HepG2 (cell line): ENCODE measurements at regions not wholly inside any gene's neighbourhood (a gene's known extent, or its start where the extent isn't known, plus 50 kb on each side); places are given as distances from the start of the nearest gene placed in this dataset.

ENCODE experiments used
- ATAC-seq: fragments of 200-7000 bp; cut with Tn5 transposase; 3 replicates; pipeline ENCODE4 v1.9.1; 2020; ENCODE audit warnings: mild to moderate bottlenecking, moderate library complexity
- BruUV-seq: library from RNA; stranded (reverse); fragments of 400-500 nt; replicated peaks from 2 replicates; lab custom pipeline; 2021; lab: Mats Ljungman, UMichigan
- CTCF ChIA-PET: fragments of 300-600 bp; formaldehyde crosslinking; extraction: SDS; loops from one replicate; lab custom pipeline; 2021; ENCODE audit warnings: low total read pairs, inconsistent platforms, low intra/inter-chr PET ratio; lab: Yijun Ruan, JAX
- POLR2A ChIA-PET: fragments of 350-600 bp; sonication (Branson Sonifier 250); formaldehyde crosslinking; loops from one replicate; lab custom pipeline; 2020; ENCODE audit warnings: antibody characterized with exemption, inconsistent platforms; lab: Yijun Ruan, JAX
- DNase-seq: peaks from one replicate; pipeline ENCODE4 v3.0.0-alpha.2; 2015; ENCODE audit warnings: low spot score
- FAIRE-seq: peaks from 3 replicates; lab custom pipeline; 2011; peaks lifted over from hg19 to GRCh38; lab: Jason Lieb, UNC
- H2AFZ ChIP-seq: one replicate; pipeline ENCODE4 v1.6.1; 2011; ENCODE audit warnings: low read length, inconsistent platforms
- H3K27ac ChIP-seq: fragments of 300-600 bp; 3 replicates; pipeline ENCODE4 v1.8.0; 2011; ENCODE audit warnings: mixed run types, mild to moderate bottlenecking, mixed read lengths, low read length, inconsistent platforms; ENCODE audit not compliant: insufficient read depth; ENCODE audit errors: extremely low read length
- H3K27me3 ChIP-seq, 2 experiments: fragments of 200-600 bp in 1 of 2; 2 replicates in 1 of 2; 3 replicates in 1 of 2; pipeline versions ENCODE4 v1.6.0 to v1.8.0; 2011; ENCODE audit warnings: low read length in 2 of 2, mild to moderate bottlenecking in 2 of 2, moderate library complexity in 2 of 2, inconsistent platforms in 1 of 2; ENCODE audit not compliant: insufficient read depth in 2 of 2, control insufficient read depth in 1 of 2
- H3K36me3 ChIP-seq, 2 experiments: fragments of 200-600 bp in 1 of 2; replicated peaks in 1 of 2; 2 replicates in 1 of 2; 3 replicates in 1 of 2; pipeline versions ENCODE4 v1.5.1 to v1.8.0; 2011; ENCODE audit warnings: low read length in 2 of 2, inconsistent platforms in 1 of 2; ENCODE audit not compliant: insufficient read depth in 2 of 2, control insufficient read depth in 1 of 2
- H3K4me1 ChIP-seq: 2 replicates; pipeline ENCODE4 v1.5.1; 2012; ENCODE audit warnings: low read length, inconsistent platforms; ENCODE audit not compliant: insufficient read depth
- H3K4me2 ChIP-seq: 2 replicates; pipeline ENCODE4 v1.6.0; 2011; ENCODE audit warnings: low read depth, low read length, inconsistent platforms
- H3K4me3 ChIP-seq, 3 experiments: fragments of 200-600 bp in 1 of 3; sonication (generic), shearing (Covaris generic) in 1 of 3; replicated peaks in 1 of 3; 2 replicates each; pipeline ENCODE4 v1.5.1; 2011 to 2016; ENCODE audit warnings: low read length in 3 of 3, inconsistent platforms in 2 of 3, low read depth in 2 of 3, mild to moderate bottlenecking in 2 of 3, control low read depth in 1 of 3, mixed read lengths in 1 of 3; ENCODE audit not compliant: insufficient read depth in 1 of 3
- H3K79me2 ChIP-seq: one replicate; pipeline ENCODE4 v1.6.1; 2011; ENCODE audit warnings: low read length, inconsistent platforms; ENCODE audit not compliant: insufficient read depth
- H3K9ac ChIP-seq: 2 replicates; pipeline ENCODE4 v1.6.0; 2011; ENCODE audit warnings: mild to moderate bottlenecking, low read depth, low read length, inconsistent platforms; ENCODE audit not compliant: insufficient read depth
- H3K9me3 ChIP-seq: 2 replicates; pipeline ENCODE4 v1.5.1; 2012; ENCODE audit warnings: mild to moderate bottlenecking, low read length
- H4K20me1 ChIP-seq: 2 replicates; pipeline ENCODE4 v1.6.0; 2011; ENCODE audit warnings: inconsistent platforms, mild to moderate bottlenecking, low read length, moderate library complexity; ENCODE audit not compliant: insufficient read depth
- CAMTA2 ChIP-seq: sonication (generic); formaldehyde crosslinking; IDR thresholded peaks from 2 replicates; pipeline ENCODE4 v1.4.0; 2020; ENCODE audit warnings: mild to moderate bottlenecking, missing genetic modification reagents, borderline replicate concordance
- CSRNP2 ChIP-seq: sonication (generic); formaldehyde crosslinking; conservative IDR thresholded peaks from 2 replicates; pipeline ENCODE4 v1.8.0; 2022; ENCODE audit warnings: low read depth, missing genetic modification reagents
- DMAP1 ChIP-seq: IDR thresholded peaks from 2 replicates; pipeline ENCODE4 v1.6.1; 2016
- ELF4 ChIP-seq: sonication (generic); formaldehyde crosslinking; IDR thresholded peaks from 2 replicates; pipeline ENCODE4 v1.5.0; 2020; ENCODE audit warnings: missing genetic modification reagents, mild to moderate bottlenecking, moderate library complexity, borderline replicate concordance
- HBP1 ChIP-seq: IDR thresholded peaks from 2 replicates; pipeline ENCODE4 v1.6.1; 2016; ENCODE audit warnings: low read depth, control low read depth
- MIXL1 ChIP-seq: IDR thresholded peaks from 2 replicates; pipeline ENCODE4 v1.6.1; 2016
- SATB2 ChIP-seq: sonication (generic); formaldehyde crosslinking; IDR thresholded peaks from 2 replicates; pipeline ENCODE4 v1.5.0; 2020; ENCODE audit warnings: missing genetic modification reagents
- ZFP36L1 ChIP-seq: sonication (generic); formaldehyde crosslinking; IDR thresholded peaks from 2 replicates; pipeline ENCODE4 v1.8.0; 2022; ENCODE audit warnings: mild to moderate bottlenecking, missing genetic modification reagents, moderate library complexity
- ZFP36L2 ChIP-seq: sonication (generic); formaldehyde crosslinking; IDR thresholded peaks from 2 replicates; pipeline ENCODE4 v1.4.0; 2020; ENCODE audit warnings: missing genetic modification reagents
- ZKSCAN1 ChIP-seq: fragments of 150-350 bp; IDR thresholded peaks from 2 replicates; pipeline ENCODE4 v1.6.1; 2014; ENCODE audit warnings: low read length
- ZKSCAN5 ChIP-seq: sonication (generic); formaldehyde crosslinking; IDR thresholded peaks from 2 replicates; pipeline ENCODE4 v1.5.1; 2020; ENCODE audit warnings: mild to moderate bottlenecking, missing genetic modification reagents
- ZNF430 ChIP-seq: sonication (generic); formaldehyde crosslinking; IDR thresholded peaks from 2 replicates; pipeline ENCODE4 v1.9.0; 2021; ENCODE audit warnings: mild to moderate bottlenecking, missing genetic modification reagents
- ZNF589 ChIP-seq: sonication (generic); formaldehyde crosslinking; conservative IDR thresholded peaks from 2 replicates; pipeline ENCODE4 v1.8.0; 2022; ENCODE audit warnings: mild to moderate bottlenecking, moderate library complexity, missing genetic modification reagents
- ZNF709 ChIP-seq: sonication (generic); formaldehyde crosslinking; IDR thresholded peaks from 2 replicates; pipeline ENCODE4 v1.5.0; 2020; ENCODE audit warnings: mild to moderate bottlenecking, missing genetic modification reagents
- WGBS: methylation state at CpG from one replicate; pipeline ENCODE4 v1.1.6; 2017; ENCODE audit warnings: low lambda C conversion rate; 5-methylcytosine and 5-hydroxymethylcytosine counted together
- in situ Hi-C: cut with HindIII; loops from 2 replicates; pipeline ENCODE4 v1.10.0; 2017; ENCODE audit warnings: low pct_unique_long_range_greater_than_20kb; ENCODE audit not compliant: extremely low pct_ligation_motif_present
- intact Hi-C: fragments of 100-400 bp; cut with micrococcal nuclease; formaldehyde crosslinking; loops from one replicate; pipeline ENCODE4 v1.10.0; 2022; ENCODE audit not compliant: unreplicated experiment
- TF ChIP-seq, protein P1 (sequence below): sonication (generic); formaldehyde crosslinking; IDR thresholded peaks from 2 replicates; pipeline ENCODE4 v1.5.0; 2020; ENCODE audit warnings: missing genetic modification reagents
- TF ChIP-seq, protein P2 (sequence below), 2 experiments: sonication (generic) in 1 of 2; formaldehyde crosslinking in 1 of 2; IDR thresholded peaks; 2 replicates each; pipeline versions ENCODE4 v1.6.1 to v1.9.0; 2014 to 2022; ENCODE audit warnings: antibody characterized with exemption in 1 of 2, borderline replicate concordance in 1 of 2, inconsistent platforms in 1 of 2, low read depth in 1 of 2, missing genetic modification reagents in 1 of 2

DNA sequence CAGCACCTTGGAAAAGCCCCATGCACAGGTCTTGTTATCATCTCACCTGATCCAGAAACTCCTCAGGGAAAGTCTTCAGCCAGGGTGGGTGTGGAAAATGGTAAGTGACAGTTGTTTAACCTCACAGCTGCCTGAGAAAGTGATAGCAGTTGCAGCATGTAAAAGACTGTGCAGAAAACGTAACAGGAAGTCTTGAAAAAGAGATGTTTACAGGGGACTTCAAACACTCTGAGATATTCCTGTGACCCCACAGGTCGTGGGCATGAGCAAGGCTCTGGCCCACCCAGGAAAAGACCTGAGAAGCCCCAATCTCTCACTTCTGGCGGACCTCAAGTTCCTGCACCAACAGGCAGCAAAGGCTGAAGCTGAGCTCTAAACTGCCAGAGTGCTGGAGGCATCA, 826.9 kb downstream of the UQCRFS1 start:
- Histone ChIP-seq H2AFZ (no peak overlapping the region), H3K9me3 (peaks cover 91% of the 10 kb centered on the region), H3K79me2 (no peaks in the 10 kb centered on the region), H4K20me1 (no peaks in the 10 kb centered on the region), H3K27me3 (no peaks in the 10 kb centered on the region), H3K4me2 (no peak overlapping the region), H3K36me3 (no peaks in the 10 kb centered on the region), H3K4me1 (no peaks in the 10 kb centered on the region), H3K9ac (no peak overlapping the region), H3K27ac (no peak overlapping the region), H3K4me3 (no peak overlapping the region)
- intact Hi-C loops (no loop called here), in situ Hi-C loops (no loop called here)
- ATAC-seq (no peak), FAIRE-seq (no peak), DNase-seq (no peak)
- BruUV-seq: no TSS peak
- 0% methylated on average over 3 of the region's 3 CpGs for whole genome bisulfite sequencing
- ChIA-PET CTCF (no interaction called here), POLR2A (no interaction called here)
- TF ChIP-seq ZNF430 (CRISPR knock-in tag) (no peak), CSRNP2 (CRISPR knock-in tag) (no peak), ZNF589 (CRISPR knock-in tag) (no peak), MIXL1 (no peak), CAMTA2 (CRISPR knock-in tag) (no peak), ZFP36L2 (CRISPR knock-in tag) (no peak), ZNF709 (CRISPR knock-in tag) (no peak), HBP1 (CRISPR knock-in tag) (no peak), DMAP1 (CRISPR knock-in tag) (no peak), SATB2 (CRISPR knock-in tag) (no peak), ZFP36L1 (CRISPR knock-in tag) (no peak), ELF4 (CRISPR knock-in tag) (no peak), ZKSCAN5 (no peak), ZKSCAN1 (no peak)
- TF ChIP-seq, protein P1, sequence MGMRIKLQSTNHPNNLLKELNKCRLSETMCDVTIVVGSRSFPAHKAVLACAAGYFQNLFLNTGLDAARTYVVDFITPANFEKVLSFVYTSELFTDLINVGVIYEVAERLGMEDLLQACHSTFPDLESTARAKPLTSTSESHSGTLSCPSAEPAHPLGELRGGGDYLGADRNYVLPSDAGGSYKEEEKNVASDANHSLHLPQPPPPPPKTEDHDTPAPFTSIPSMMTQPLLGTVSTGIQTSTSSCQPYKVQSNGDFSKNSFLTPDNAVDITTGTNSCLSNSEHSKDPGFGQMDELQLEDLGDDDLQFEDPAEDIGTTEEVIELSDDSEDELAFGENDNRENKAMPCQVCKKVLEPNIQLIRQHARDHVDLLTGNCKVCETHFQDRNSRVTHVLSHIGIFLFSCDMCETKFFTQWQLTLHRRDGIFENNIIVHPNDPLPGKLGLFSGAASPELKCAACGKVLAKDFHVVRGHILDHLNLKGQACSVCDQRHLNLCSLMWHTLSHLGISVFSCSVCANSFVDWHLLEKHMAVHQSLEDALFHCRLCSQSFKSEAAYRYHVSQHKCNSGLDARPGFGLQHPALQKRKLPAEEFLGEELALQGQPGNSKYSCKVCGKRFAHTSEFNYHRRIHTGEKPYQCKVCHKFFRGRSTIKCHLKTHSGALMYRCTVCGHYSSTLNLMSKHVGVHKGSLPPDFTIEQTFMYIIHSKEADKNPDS (CRISPR knock-in tag): no peak
- TF ChIP-seq, protein P2, sequence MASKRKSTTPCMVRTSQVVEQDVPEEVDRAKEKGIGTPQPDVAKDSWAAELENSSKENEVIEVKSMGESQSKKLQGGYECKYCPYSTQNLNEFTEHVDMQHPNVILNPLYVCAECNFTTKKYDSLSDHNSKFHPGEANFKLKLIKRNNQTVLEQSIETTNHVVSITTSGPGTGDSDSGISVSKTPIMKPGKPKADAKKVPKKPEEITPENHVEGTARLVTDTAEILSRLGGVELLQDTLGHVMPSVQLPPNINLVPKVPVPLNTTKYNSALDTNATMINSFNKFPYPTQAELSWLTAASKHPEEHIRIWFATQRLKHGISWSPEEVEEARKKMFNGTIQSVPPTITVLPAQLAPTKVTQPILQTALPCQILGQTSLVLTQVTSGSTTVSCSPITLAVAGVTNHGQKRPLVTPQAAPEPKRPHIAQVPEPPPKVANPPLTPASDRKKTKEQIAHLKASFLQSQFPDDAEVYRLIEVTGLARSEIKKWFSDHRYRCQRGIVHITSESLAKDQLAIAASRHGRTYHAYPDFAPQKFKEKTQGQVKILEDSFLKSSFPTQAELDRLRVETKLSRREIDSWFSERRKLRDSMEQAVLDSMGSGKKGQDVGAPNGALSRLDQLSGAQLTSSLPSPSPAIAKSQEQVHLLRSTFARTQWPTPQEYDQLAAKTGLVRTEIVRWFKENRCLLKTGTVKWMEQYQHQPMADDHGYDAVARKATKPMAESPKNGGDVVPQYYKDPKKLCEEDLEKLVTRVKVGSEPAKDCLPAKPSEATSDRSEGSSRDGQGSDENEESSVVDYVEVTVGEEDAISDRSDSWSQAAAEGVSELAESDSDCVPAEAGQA (IDR thresholded peaks at IDR 0.05; ENCODE audit: low read depth): no peak
- TF ChIP-seq, protein P2 (CRISPR knock-in tag; IDR thresholded peaks at IDR 0.05; ENCODE audit: borderline replicate concordance): no peak
